Fibroblast of pulmonary artery (primary cell): ENCODE measurements at regions not wholly inside any gene's neighbourhood (a gene's known extent, or its start where the extent isn't known, plus 50 kb on each side); places are given as distances from the start of the nearest gene placed in this dataset.

ENCODE experiments used
- DNase-seq: peaks from one replicate; pipeline ENCODE4 v3.0.0-alpha.2; 2010; ENCODE audit warnings: low read depth
- H3K4me3 ChIP-seq: replicated peaks from 2 replicates; pipeline ENCODE4 v1.5.1; 2011; ENCODE audit warnings: low read depth, mild to moderate bottlenecking, control low read depth, low read length, moderate library complexity
- TF ChIP-seq, protein P1 (sequence below): IDR thresholded peaks from 2 replicates; pipeline ENCODE4 v1.5.1; 2011; ENCODE audit warnings: mild to moderate bottlenecking, control low read depth, low read length, inconsistent platforms; ENCODE audit errors: missing control alignments

DNA sequence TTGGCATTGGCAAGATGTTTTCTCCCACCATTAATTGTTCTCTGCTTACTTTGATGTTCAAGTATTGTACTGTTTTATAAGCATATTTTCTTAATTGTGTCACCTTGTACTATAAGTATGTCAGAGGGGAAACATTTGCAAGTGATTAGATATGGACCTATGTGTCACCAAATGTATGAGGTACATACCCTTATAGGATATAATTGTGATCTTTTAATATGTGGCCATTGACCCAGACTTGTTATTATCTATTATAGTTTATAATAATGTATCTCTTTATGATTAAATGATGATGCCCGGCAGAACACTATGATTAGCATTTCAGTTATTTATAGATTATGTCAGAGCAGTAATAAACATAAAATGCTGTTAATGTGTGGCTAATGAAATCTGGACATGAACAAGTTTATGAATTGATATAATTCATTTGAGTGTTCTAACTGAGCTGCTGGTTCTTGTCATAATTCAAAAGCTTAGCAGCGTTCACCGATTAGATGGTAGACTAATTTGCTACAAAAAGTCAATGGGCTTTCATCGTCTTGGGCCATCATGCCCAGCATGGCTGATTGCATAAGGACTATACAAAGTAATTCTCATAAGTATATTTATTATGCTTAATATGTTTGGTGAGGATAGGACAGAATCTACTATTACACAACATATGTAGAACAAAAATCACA is 480.9 kb upstream of the FANCL start:
- DNase-seq, result no peak
- H3K4me3 ChIP-seq, result no peak overlapping the region
- TF ChIP-seq, protein P1, sequence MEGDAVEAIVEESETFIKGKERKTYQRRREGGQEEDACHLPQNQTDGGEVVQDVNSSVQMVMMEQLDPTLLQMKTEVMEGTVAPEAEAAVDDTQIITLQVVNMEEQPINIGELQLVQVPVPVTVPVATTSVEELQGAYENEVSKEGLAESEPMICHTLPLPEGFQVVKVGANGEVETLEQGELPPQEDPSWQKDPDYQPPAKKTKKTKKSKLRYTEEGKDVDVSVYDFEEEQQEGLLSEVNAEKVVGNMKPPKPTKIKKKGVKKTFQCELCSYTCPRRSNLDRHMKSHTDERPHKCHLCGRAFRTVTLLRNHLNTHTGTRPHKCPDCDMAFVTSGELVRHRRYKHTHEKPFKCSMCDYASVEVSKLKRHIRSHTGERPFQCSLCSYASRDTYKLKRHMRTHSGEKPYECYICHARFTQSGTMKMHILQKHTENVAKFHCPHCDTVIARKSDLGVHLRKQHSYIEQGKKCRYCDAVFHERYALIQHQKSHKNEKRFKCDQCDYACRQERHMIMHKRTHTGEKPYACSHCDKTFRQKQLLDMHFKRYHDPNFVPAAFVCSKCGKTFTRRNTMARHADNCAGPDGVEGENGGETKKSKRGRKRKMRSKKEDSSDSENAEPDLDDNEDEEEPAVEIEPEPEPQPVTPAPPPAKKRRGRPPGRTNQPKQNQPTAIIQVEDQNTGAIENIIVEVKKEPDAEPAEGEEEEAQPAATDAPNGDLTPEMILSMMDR, result no peak

DNA sequence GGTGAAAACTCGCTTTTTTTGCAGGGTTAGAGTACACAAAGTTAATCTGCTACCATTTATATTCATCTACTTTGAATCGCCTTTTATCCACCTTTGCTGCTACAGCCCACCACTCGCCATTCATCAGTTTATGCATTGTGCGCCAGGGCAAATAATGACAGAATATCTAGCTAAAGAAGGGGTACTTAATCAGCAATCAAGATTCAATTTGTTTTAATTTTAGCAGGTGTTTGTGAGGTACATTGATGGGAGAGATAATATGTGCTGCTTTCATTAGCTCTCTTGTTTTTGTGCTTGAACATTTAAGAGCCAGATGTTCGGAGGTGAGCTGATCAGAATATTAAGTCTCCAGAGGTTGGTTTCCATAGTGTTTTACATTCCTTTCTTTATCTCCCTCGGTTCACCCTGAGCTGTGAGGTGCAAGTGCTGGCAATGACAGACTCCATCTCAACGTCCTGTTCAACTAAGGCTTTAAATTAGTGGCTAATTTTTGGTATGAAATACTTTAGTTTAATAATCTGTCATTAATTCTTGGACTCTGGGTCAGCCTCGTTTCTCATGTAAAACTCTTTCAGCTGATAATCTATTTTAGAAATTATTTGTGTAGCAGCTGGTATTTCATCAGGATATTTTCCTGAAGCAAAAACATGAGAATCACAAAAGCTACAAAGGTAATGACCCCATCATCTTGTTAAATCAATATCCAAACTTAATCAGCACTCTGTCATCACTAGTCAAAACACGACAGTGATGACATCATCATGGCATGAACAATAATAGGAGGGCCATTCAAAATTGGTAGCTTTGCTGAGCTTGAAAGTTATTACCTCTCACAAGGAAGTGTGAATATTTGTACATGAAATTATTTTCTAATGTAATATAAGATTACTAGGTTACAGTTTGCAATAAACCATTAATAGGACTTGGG is 479.9 kb upstream of the FANCL start:
- TF ChIP-seq, protein P1, result no peak
- H3K4me3 ChIP-seq, result no peak overlapping the region
- no peak for DNase-seq

DNA sequence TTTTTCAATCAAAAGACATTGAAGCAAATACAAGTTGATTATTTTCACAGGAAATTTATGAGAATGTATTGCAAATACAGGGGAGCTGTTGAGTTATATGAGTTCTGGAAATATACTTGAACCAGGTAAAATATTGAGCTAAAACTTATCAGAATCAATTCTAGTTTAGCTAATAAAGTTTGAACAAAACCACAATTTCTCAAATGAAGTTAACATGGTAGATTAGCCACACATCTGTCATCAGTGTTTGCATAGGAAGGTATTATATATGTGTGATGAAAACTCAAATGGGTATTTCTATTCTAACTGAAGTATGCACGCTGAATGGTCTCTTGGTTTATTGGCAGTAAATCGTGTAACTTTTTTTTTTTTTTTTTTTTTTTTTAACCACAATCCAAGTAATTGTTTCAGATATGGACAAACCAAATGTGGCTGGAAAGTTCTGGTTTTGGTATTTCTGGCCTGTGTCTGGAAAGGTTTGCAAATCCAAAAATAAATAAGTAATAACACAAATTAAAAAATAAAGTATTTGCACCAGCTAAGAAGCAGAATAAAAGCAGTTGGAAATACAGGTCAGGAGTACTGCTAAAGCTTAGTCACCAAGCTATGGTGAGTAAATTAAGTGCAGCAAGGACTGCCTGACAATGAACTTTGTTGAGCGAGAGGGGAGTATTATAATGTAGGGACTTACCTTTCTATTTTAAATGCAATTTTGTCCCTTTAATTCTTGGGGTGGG is 479.1 kb upstream of the FANCL start:
- no peak for DNase-seq
- TF ChIP-seq, protein P1, result no peak
- no peak overlapping the region for H3K4me3 ChIP-seq

DNA sequence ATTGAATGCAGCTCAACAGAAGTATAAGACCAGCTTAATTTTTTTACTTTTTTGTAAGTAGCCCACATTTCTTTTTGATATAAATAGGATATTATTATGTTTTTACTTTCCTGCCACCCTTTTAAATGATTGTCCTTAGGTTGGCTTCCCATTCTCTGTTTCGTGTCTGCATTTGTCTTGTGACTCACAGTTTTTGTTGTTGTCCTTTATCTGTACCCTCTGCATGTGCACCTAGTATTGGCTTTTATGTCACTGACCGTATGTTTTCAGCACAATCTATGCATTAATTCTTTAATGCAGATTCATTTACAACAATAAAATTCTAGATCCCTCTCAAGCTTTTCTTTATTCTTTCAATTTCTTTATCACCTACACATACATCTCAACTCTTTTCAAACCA is 474.2 kb upstream of the FANCL start:
- DNase-seq, result no peak
- H3K4me3 ChIP-seq, result no peak overlapping the region
- TF ChIP-seq, protein P1, result no peak

DNA sequence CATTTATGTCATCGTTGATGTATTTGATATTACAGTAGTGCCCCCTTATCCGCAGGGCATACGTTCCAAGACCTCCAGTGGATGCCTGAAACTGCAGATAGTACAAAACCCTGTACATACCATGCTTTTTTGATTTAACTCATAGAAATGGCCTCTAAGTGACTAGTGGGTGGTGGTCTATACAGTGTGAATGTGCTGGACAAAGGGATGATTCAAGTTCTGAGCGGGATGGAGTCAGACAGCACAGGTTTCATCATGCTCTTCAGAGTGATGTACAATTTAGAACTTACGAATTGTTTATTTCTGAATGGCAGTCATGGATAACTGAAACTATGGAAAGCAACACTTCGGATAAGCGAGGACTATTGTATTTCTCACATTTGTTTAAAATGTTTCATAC is 473.1 kb upstream of the FANCL start:
- H3K4me3 ChIP-seq, result no peak overlapping the region
- DNase-seq, result no peak
- TF ChIP-seq, protein P1, result no peak

DNA sequence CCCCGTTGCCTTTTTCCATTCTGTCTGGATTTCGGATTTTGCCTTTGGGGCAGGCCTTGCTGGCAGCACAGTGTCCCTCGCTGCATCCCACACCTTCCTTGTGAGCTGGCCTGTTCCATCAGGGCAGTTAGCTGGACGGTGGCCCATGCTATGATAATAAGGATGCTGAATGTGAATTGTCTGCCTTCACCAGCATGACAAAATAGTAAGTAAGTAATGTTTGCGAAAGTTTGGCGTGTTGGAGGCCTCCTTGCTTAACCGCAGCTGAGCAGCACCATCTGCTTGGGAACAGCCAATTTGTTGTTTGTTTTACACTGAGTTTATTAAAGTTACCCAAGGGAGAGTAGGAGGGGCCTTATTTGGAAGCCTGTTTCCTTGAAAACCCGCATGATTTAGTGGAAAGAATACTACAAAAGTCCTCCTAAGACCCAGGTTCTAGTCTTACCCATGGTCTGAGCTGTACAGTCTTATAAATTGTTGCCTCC is 469.7 kb upstream of the FANCL start:
- DNase-seq, result no peak
- TF ChIP-seq, protein P1, result no peak
- no peak overlapping the region for H3K4me3 ChIP-seq
